ENCODE measurements at regions not wholly inside any gene's neighbourhood (a gene's known extent, or its start where the extent isn't known, plus 50 kb on each side); places are given as distances from the start of the nearest gene placed in this dataset.

- ATAC-seq (no peak), DNase-seq (no peak)
- intact Hi-C loops (cut with DNase I), result no loop called here
- Histone ChIP-seq H3K27me3 (ENCODE audit: low read depth) (no peaks in the 10 kb centered on the region), H3K4me3 (no peak overlapping the region), H3K9me3 (no peaks in the 10 kb centered on the region), H3K36me3 (no peaks in the 10 kb centered on the region), H3K4me1 (no peaks in the 10 kb centered on the region), H3K27ac (no peak overlapping the region)
- TF ChIP-seq, protein P1, sequence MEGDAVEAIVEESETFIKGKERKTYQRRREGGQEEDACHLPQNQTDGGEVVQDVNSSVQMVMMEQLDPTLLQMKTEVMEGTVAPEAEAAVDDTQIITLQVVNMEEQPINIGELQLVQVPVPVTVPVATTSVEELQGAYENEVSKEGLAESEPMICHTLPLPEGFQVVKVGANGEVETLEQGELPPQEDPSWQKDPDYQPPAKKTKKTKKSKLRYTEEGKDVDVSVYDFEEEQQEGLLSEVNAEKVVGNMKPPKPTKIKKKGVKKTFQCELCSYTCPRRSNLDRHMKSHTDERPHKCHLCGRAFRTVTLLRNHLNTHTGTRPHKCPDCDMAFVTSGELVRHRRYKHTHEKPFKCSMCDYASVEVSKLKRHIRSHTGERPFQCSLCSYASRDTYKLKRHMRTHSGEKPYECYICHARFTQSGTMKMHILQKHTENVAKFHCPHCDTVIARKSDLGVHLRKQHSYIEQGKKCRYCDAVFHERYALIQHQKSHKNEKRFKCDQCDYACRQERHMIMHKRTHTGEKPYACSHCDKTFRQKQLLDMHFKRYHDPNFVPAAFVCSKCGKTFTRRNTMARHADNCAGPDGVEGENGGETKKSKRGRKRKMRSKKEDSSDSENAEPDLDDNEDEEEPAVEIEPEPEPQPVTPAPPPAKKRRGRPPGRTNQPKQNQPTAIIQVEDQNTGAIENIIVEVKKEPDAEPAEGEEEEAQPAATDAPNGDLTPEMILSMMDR (IDR thresholded peaks at IDR 0.05), result no peak
Measured at GRCh38 chrX:3407781-3408180, 61.3 kb upstream of the MXRA5 start.

DNA sequence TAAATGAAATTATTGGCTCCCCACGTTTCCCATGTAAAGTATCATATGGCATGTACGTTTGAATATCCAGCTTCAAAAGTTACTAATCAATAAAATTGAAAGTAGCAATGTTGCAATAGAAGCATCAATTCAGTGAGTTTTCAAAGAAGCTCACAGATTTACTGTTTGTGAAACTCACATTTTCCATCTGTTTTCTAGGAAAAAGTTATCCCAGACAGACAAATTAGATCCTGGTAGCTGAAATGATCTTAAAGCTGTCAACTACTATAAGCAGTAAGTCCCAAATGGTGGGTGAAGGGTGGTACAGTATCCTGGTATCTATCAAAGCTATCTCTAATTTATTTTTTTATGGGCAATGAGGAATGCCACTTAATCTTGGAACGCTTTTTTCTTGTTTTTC is 60.7 kb upstream of the MXRA5 start:
- intact Hi-C loops (cut with DNase I), result no loop called here
- H3K9me3 ChIP-seq, result no peaks in the 10 kb centered on the region
- TF ChIP-seq, protein P1 (IDR thresholded peaks at IDR 0.05), result no peak
- no peak for DNase-seq
- H3K27me3 ChIP-seq (ENCODE audit: low read depth), result no peaks in the 10 kb centered on the region
- no peak overlapping the region for H3K4me3 ChIP-seq
- H3K27ac ChIP-seq, result no peak overlapping the region
- H3K4me1 ChIP-seq, result no peaks in the 10 kb centered on the region
- ATAC-seq, result no peak
- no peaks in the 10 kb centered on the region for H3K36me3 ChIP-seq

GRCh38 chrX:3403748-3404147 is 57.3 kb upstream of the MXRA5 start:
- no peaks in the 10 kb centered on the region for H3K4me1 ChIP-seq
- intact Hi-C loops (cut with DNase I), result no loop called here
- TF ChIP-seq, protein P1 (IDR thresholded peaks at IDR 0.05), result no peak
- H3K9me3 ChIP-seq, result no peaks in the 10 kb centered on the region
- no peak overlapping the region for H3K4me3 ChIP-seq
- no peaks in the 10 kb centered on the region for H3K27me3 ChIP-seq (ENCODE audit: low read depth)
- DNase-seq (no peak), ATAC-seq (no peak)
- no peak overlapping the region for H3K27ac ChIP-seq
- no peaks in the 10 kb centered on the region for H3K36me3 ChIP-seq

Measured in lower lobe of right lung (tissue), 2 donors.